HEK293 (cell line): ENCODE measurements at regions not wholly inside any gene's neighbourhood (a gene's known extent, or its start where the extent isn't known, plus 50 kb on each side); places are given as distances from the start of the nearest gene placed in this dataset.

Experiments
- CTCF ChIA-PET: fragments of 350-600 bp; formaldehyde crosslinking; extraction: SDS; loops from one replicate; lab custom pipeline; 2021; ENCODE audit warnings: antibody characterized with exemption; lab: Yijun Ruan, JAX
- POLR2A ChIA-PET: fragments of 300-600 bp; formaldehyde crosslinking; extraction: SDS; loops from one replicate; lab custom pipeline; 2020; ENCODE audit warnings: antibody characterized with exemption, inconsistent platforms; lab: Yijun Ruan, JAX
- H3K27ac ChIP-seq: fragments of 200-500 bp; sonication (Bioruptor generic); 2 replicates; pipeline ENCODE4 v1.5.1; 2014; ENCODE audit warnings: low read depth, low read length, control low read depth, inconsistent platforms; ENCODE audit errors: extremely low read depth
- H3K36me3 ChIP-seq, 2 experiments: fragments of 200-500 bp in 1 of 2; sonication (Bioruptor generic) in 1 of 2; 1 replicate in 1 of 2; 2 replicates in 1 of 2; pipeline ENCODE4 v1.5.1; 2014 to 2017; ENCODE audit warnings: inconsistent platforms in 2 of 2, low read length in 2 of 2; ENCODE audit not compliant: control insufficient read depth in 2 of 2, insufficient read depth in 1 of 2
- H3K4me1 ChIP-seq: fragments of 200-500 bp; sonication (Bioruptor generic); 2 replicates; pipeline ENCODE4 v1.5.1; 2014; ENCODE audit warnings: mild to moderate bottlenecking, low read length, inconsistent platforms; ENCODE audit not compliant: control insufficient read depth, insufficient read depth
- H3K4me3 ChIP-seq: 2 replicates; pipeline ENCODE4 v1.5.1; 2011; ENCODE audit warnings: low read depth, mild to moderate bottlenecking, control low read depth, low read length, moderate library complexity
- H3K9me3 ChIP-seq: fragments of 200-500 bp; sonication (Bioruptor generic); 2 replicates; pipeline ENCODE4 v1.5.1; 2014; ENCODE audit warnings: low read depth, low read length, inconsistent platforms; ENCODE audit not compliant: control insufficient read depth, insufficient read depth
- GLIS2 ChIP-seq: fragments of 450-650 bp; formaldehyde crosslinking; IDR thresholded peaks from 2 replicates; pipeline ENCODE4 v1.5.1; 2016; ENCODE audit warnings: missing biosample characterization, missing genetic modification characterization
- KLF10 ChIP-seq: fragments of 450-650 bp; IDR thresholded peaks from 2 replicates; pipeline ENCODE4 v1.5.1; 2018; ENCODE audit warnings: missing biosample characterization, mild to moderate bottlenecking, missing genetic modification characterization
- OSR2 ChIP-seq: fragments of 450-650 bp; formaldehyde crosslinking; IDR thresholded peaks from 2 replicates; pipeline ENCODE4 v1.5.1; 2016; ENCODE audit warnings: missing biosample characterization, missing genetic modification characterization
- ZNF146 ChIP-seq: fragments of 450-650 bp; formaldehyde crosslinking; IDR thresholded peaks from 2 replicates; pipeline ENCODE4 v1.5.1; 2016; ENCODE audit warnings: missing biosample characterization, missing genetic modification characterization
- ZNF391 ChIP-seq: fragments of 450-650 bp; formaldehyde crosslinking; IDR thresholded peaks from 2 replicates; pipeline ENCODE4 v1.5.1; 2016; ENCODE audit warnings: low read depth, missing biosample characterization, missing genetic modification characterization, borderline replicate concordance
- ZNF423 ChIP-seq: fragments of 450-650 bp; formaldehyde crosslinking; IDR thresholded peaks from 2 replicates; pipeline ENCODE4 v1.5.1; 2016; ENCODE audit warnings: missing biosample characterization, missing genetic modification characterization
- ZNF510 ChIP-seq: fragments of 450-650 bp; formaldehyde crosslinking; IDR thresholded peaks from 2 replicates; pipeline ENCODE4 v1.5.1; 2018; ENCODE audit warnings: mild to moderate bottlenecking, missing genetic modification characterization, missing biosample characterization; ENCODE audit not compliant: insufficient replicate concordance
- ZNF707 ChIP-seq: fragments of 450-650 bp; formaldehyde crosslinking; IDR thresholded peaks from 2 replicates; pipeline ENCODE4 v1.5.1; 2016; ENCODE audit warnings: missing biosample characterization, missing genetic modification characterization
- ZNF843 ChIP-seq: fragments of 450-650 bp; formaldehyde crosslinking; IDR thresholded peaks from 2 replicates; pipeline ENCODE4 v1.5.1; 2016; ENCODE audit warnings: missing biosample characterization, missing genetic modification characterization
- ZSCAN16 ChIP-seq: fragments of 450-650 bp; formaldehyde crosslinking; IDR thresholded peaks from 2 replicates; pipeline ENCODE4 v1.5.1; 2016; ENCODE audit warnings: missing biosample characterization, missing genetic modification characterization
- TF ChIP-seq, protein P1 (sequence below): fragments of 450-650 bp; IDR thresholded peaks from 2 replicates; pipeline ENCODE4 v1.5.1; 2018; ENCODE audit warnings: missing biosample characterization, mild to moderate bottlenecking, missing genetic modification characterization
- TF ChIP-seq, protein P2 (sequence below): fragments of 450-650 bp; formaldehyde crosslinking; conservative IDR thresholded peaks from 2 replicates; pipeline ENCODE4 v1.5.1; 2016; ENCODE audit warnings: low read depth, missing biosample characterization, missing genetic modification characterization
- TF ChIP-seq, protein P3 (sequence below): fragments of 450-650 bp; formaldehyde crosslinking; IDR thresholded peaks from 2 replicates; pipeline ENCODE4 v1.5.1; 2016; ENCODE audit warnings: missing biosample characterization, missing genetic modification characterization
- TF ChIP-seq, protein P4 (sequence below): fragments of 450-650 bp; formaldehyde crosslinking; IDR thresholded peaks from 2 replicates; pipeline ENCODE4 v1.5.1; 2017; ENCODE audit warnings: missing biosample characterization, missing genetic modification characterization
- TF ChIP-seq, protein P5 (sequence below): fragments of 450-650 bp; formaldehyde crosslinking; IDR thresholded peaks from 2 replicates; pipeline ENCODE4 v1.5.1; 2016; ENCODE audit warnings: missing biosample characterization, missing genetic modification characterization
- TF ChIP-seq, protein P6 (sequence below): fragments of 450-650 bp; formaldehyde crosslinking; optimal IDR thresholded peaks from 2 replicates; pipeline ENCODE3; 2016; ENCODE audit warnings: missing biosample characterization, mild to moderate bottlenecking, missing genetic modification characterization
- TF ChIP-seq, protein P7 (sequence below): fragments of 450-650 bp; IDR thresholded peaks from 2 replicates; pipeline ENCODE4 v1.5.1; 2018; ENCODE audit warnings: missing biosample characterization, missing genetic modification characterization

DNA sequence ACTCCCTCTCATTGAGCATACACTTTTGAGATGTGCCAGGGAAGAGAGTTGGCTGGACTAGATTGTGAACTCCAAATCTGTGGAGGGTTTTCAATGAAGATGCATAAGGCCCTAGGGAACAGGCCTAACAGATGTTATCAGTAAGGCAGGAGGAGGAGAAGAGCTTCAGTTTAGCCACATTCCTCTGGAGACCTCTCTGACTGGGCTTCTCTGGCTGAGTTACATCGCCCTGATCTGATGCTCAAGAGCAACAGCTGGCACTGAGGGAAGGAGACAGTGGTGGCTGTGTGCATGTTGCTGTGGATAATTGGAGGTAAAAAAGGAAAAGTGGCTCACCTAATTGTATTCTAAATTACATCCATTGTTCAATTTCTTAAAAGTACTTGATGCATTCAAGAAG is 206.4 kb upstream of the CFAP20DC start (continued):
- TF ChIP-seq, protein P1, sequence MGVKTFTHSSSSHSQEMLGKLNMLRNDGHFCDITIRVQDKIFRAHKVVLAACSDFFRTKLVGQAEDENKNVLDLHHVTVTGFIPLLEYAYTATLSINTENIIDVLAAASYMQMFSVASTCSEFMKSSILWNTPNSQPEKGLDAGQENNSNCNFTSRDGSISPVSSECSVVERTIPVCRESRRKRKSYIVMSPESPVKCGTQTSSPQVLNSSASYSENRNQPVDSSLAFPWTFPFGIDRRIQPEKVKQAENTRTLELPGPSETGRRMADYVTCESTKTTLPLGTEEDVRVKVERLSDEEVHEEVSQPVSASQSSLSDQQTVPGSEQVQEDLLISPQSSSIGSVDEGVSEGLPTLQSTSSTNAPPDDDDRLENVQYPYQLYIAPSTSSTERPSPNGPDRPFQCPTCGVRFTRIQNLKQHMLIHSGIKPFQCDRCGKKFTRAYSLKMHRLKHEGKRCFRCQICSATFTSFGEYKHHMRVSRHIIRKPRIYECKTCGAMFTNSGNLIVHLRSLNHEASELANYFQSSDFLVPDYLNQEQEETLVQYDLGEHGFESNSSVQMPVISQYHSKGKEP: no peak

DNA sequence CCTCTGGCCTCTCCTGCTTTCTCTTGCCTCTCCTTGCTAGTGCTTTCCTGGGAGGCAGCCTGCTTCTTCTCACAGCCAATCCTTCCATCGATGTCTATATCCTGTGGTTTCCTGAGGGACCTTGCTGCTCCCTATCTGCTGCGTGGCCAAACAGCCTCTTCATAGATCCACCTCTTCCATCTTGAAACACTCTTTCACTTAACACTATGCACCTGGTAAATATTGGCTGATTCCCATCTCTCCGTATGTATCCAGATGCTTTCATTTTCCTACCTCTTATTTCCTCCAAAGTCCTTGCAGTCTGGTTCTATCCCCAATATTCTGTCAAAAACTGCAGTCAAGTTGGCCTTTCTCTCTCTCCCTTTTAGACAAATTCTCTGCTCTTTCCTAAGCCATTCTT is 205.2 kb upstream of the CFAP20DC start:
- Histone ChIP-seq H3K9me3 (no peaks in the 10 kb centered on the region), H3K27ac (no peak overlapping the region), H3K4me1 (no peaks in the 10 kb centered on the region), H3K4me3 (no peak overlapping the region), H3K36me3 (no peaks in the 10 kb centered on the region)
- ChIA-PET CTCF (no interaction called here), POLR2A (no interaction called here)
- TF ChIP-seq, protein P2, sequence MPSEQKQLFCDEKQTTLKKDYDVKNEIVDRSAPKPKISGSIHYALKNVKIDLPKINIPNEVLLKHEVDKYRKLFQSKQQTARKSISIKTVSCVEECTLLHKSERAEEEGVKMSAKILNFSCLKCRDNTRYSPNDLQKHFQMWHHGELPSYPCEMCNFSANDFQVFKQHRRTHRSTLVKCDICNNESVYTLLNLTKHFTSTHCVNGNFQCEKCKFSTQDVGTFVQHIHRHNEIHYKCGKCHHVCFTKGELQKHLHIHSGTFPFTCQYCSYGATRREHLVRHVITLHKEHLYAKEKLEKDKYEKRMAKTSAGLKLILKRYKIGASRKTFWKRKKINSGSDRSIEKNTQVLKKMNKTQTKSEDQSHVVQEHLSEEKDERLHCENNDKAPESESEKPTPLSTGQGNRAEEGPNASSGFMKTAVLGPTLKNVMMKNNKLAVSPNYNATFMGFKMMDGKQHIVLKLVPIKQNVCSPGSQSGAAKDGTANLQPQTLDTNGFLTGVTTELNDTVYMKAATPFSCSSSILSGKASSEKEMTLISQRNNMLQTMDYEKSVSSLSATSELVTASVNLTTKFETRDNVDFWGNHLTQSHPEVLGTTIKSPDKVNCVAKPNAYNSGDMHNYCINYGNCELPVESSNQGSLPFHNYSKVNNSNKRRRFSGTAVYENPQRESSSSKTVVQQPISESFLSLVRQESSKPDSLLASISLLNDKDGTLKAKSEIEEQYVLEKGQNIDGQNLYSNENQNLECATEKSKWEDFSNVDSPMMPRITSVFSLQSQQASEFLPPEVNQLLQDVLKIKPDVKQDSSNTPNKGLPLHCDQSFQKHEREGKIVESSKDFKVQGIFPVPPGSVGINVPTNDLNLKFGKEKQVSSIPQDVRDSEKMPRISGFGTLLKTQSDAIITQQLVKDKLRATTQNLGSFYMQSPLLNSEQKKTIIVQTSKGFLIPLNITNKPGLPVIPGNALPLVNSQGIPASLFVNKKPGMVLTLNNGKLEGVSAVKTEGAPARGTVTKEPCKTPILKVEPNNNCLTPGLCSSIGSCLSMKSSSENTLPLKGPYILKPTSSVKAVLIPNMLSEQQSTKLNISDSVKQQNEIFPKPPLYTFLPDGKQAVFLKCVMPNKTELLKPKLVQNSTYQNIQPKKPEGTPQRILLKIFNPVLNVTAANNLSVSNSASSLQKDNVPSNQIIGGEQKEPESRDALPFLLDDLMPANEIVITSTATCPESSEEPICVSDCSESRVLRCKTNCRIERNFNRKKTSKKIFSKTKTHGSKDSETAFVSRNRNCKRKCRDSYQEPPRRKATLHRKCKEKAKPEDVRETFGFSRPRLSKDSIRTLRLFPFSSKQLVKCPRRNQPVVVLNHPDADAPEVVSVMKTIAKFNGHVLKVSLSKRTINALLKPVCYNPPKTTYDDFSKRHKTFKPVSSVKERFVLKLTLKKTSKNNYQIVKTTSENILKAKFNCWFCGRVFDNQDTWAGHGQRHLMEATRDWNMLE: no peak
- TF ChIP-seq, protein P3, sequence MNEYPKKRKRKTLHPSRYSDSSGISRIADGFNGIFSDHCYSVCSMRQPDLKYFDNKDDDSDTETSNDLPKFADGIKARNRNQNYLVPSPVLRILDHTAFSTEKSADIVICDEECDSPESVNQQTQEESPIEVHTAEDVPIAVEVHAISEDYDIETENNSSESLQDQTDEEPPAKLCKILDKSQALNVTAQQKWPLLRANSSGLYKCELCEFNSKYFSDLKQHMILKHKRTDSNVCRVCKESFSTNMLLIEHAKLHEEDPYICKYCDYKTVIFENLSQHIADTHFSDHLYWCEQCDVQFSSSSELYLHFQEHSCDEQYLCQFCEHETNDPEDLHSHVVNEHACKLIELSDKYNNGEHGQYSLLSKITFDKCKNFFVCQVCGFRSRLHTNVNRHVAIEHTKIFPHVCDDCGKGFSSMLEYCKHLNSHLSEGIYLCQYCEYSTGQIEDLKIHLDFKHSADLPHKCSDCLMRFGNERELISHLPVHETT (tag by site-specific recombination): no peak
- TF ChIP-seq ZNF146: no peak

DNA sequence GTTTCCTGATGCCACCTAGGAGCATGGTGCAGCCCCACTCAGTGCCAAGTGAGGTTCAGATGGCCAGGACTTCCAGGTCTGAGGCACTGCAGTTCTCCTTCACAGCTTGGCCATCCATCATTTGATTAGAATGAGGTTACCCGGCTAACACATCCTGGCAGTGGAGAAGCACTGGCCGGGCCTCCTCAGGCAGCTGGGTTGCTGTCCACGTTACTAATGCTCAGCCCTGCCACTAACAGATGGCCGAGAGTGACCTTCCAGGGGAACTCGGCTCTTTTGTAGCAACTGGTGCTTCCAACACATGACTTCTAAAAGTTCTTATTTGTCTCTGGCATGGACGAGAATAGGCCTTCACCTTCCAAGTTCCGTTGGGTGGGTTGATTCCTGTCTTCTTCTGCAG is 204.6 kb upstream of the CFAP20DC start:
- ChIA-PET POLR2A (no interaction called here), CTCF (no interaction called here)
- no peaks in the 10 kb centered on the region for H3K36me3 ChIP-seq
- no peaks in the 10 kb centered on the region for H3K4me1 ChIP-seq
- H3K9me3 ChIP-seq: no peaks in the 10 kb centered on the region
- no peak overlapping the region for H3K27ac ChIP-seq
- H3K4me3 ChIP-seq: no peak overlapping the region
- TF ChIP-seq, protein P4, sequence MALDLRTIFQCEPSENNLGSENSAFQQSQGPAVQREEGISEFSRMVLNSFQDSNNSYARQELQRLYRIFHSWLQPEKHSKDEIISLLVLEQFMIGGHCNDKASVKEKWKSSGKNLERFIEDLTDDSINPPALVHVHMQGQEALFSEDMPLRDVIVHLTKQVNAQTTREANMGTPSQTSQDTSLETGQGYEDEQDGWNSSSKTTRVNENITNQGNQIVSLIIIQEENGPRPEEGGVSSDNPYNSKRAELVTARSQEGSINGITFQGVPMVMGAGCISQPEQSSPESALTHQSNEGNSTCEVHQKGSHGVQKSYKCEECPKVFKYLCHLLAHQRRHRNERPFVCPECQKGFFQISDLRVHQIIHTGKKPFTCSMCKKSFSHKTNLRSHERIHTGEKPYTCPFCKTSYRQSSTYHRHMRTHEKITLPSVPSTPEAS (tag by site-specific recombination): no peak
- no peak for TF ChIP-seq ZNF510 (tag by site-specific recombination)
- TF ChIP-seq, protein P5, sequence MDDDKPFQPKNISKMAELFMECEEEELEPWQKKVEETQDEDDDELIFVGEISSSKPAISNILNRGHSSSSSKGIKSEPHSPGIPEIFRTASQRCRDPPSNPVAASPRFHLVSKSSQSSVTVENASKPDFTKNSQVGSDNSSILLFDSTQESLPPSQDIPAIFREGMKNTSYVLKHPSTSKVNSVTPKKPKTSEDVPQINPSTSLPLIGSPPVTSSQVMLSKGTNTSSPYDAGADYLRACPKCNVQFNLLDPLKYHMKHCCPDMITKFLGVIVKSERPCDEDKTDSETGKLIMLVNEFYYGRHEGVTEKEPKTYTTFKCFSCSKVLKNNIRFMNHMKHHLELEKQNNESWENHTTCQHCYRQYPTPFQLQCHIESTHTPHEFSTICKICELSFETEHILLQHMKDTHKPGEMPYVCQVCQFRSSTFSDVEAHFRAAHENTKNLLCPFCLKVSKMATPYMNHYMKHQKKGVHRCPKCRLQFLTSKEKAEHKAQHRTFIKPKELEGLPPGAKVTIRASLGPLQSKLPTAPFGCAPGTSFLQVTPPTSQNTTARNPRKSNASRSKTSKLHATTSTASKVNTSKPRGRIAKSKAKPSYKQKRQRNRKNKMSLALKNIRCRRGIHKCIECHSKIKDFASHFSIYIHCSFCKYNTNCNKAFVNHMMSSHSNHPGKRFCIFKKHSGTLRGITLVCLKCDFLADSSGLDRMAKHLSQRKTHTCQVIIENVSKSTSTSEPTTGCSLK: no peak
- no peak for TF ChIP-seq KLF10 (tag by site-specific recombination)
- no peak for TF ChIP-seq ZSCAN16 (tag by site-specific recombination)
- TF ChIP-seq ZNF843 (tag by site-specific recombination): no peak
- TF ChIP-seq, protein P6, sequence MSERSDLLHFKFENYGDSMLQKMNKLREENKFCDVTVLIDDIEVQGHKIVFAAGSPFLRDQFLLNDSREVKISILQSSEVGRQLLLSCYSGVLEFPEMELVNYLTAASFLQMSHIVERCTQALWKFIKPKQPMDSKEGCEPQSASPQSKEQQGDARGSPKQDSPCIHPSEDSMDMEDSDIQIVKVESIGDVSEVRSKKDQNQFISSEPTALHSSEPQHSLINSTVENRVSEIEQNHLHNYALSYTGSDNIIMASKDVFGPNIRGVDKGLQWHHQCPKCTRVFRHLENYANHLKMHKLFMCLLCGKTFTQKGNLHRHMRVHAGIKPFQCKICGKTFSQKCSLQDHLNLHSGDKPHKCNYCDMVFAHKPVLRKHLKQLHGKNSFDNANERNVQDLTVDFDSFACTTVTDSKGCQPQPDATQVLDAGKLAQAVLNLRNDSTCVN: no peak
- TF ChIP-seq, protein P7, sequence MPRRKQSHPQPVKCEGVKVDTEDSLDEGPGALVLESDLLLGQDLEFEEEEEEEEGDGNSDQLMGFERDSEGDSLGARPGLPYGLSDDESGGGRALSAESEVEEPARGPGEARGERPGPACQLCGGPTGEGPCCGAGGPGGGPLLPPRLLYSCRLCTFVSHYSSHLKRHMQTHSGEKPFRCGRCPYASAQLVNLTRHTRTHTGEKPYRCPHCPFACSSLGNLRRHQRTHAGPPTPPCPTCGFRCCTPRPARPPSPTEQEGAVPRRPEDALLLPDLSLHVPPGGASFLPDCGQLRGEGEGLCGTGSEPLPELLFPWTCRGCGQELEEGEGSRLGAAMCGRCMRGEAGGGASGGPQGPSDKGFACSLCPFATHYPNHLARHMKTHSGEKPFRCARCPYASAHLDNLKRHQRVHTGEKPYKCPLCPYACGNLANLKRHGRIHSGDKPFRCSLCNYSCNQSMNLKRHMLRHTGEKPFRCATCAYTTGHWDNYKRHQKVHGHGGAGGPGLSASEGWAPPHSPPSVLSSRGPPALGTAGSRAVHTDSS (tag by site-specific recombination): no peak
- no peak for TF ChIP-seq GLIS2
- TF ChIP-seq ZNF423 (tag by site-specific recombination): no peak
- no peak for TF ChIP-seq ZNF391
- TF ChIP-seq OSR2 (tag by site-specific recombination): no peak
- no peak for TF ChIP-seq ZNF707 (tag by site-specific recombination)
